GM18502 (cell line): ENCODE measurements at regions not wholly inside any gene's neighbourhood (a gene's known extent, or its start where the extent isn't known, plus 50 kb on each side); places are given as distances from the start of the nearest gene placed in this dataset.

Experiments
- ATAC-seq: cut with Tn5 transposase; IDR thresholded peaks from one replicate; pipeline ENCODE4 v1.9.1; 2021; ENCODE audit warnings: mild to moderate bottlenecking; ENCODE audit not compliant: unreplicated experiment, poor library complexity

- no peak for ATAC-seq
Measured at GRCh38 chr13:34805347-34805746, 136.7 kb upstream of the NBEA start.

- ATAC-seq = no peak
Measured at GRCh38 chr13:34808649-34809048, 133.4 kb upstream of the NBEA start.

- ATAC-seq = no peak
Measured at GRCh38 chr13:34810996-34811395, 131.1 kb upstream of the NBEA start.

GRCh38 chr13:34815526-34815925 is 126.5 kb upstream of the NBEA start:
- ATAC-seq = no peak

- ATAC-seq = no peak
Measured at GRCh38 chr13:34816245-34816884, 125.7 kb upstream of the NBEA start.

GRCh38 chr13:34816908-34817665 is 125.0 kb upstream of the NBEA start:
- ATAC-seq = no peak

- ATAC-seq = no peak
Measured at GRCh38 chr13:34822650-34823049, 119.4 kb upstream of the NBEA start.

GRCh38 chr13:34826432-34826831 is 115.6 kb upstream of the NBEA start:
- no peak for ATAC-seq

GRCh38 chr13:34833562-34834182 is 108.4 kb upstream of the NBEA start:
- no peak for ATAC-seq

GRCh38 chr13:34842466-34842865 is 99.6 kb upstream of the NBEA start:
- ATAC-seq = no peak

- no peak for ATAC-seq
Measured at GRCh38 chr13:34847766-34848165, 94.3 kb upstream of the NBEA start.

- ATAC-seq = no peak
Measured at GRCh38 chr13:34849406-34849805, 92.7 kb upstream of the NBEA start.

GRCh38 chr13:34853161-34853560 is 88.9 kb upstream of the NBEA start:
- no peak for ATAC-seq

- ATAC-seq = no peak
Measured at GRCh38 chr13:34857558-34858325, 84.3 kb upstream of the NBEA start.

- ATAC-seq = no peak
Measured at GRCh38 chr13:34862311-34862710, 79.8 kb upstream of the NBEA start.

GRCh38 chr13:34862716-34863115 is 79.4 kb upstream of the NBEA start:
- no peak for ATAC-seq

- ATAC-seq = no peak
Measured at GRCh38 chr13:34863360-34864135, 78.5 kb upstream of the NBEA start.

- ATAC-seq = no peak
Measured at GRCh38 chr13:34864671-34865070, 77.4 kb upstream of the NBEA start.

GRCh38 chr13:34867590-34867989 is 74.5 kb upstream of the NBEA start:
- ATAC-seq = no peak

GRCh38 chr13:34868733-34869132 is 73.3 kb upstream of the NBEA start:
- no peak for ATAC-seq
